HG03039 (cell line): ENCODE measurements at regions not wholly inside any gene's neighbourhood (a gene's known extent, or its start where the extent isn't known, plus 50 kb on each side); places are given as distances from the start of the nearest gene placed in this dataset.

Experiments used
- ATAC-seq: cut with Tn5 transposase; IDR thresholded peaks from one replicate; pipeline ENCODE4 v1.9.1; 2021; ENCODE audit warnings: mild to moderate bottlenecking, moderate library complexity; ENCODE audit not compliant: unreplicated experiment

- no peak for ATAC-seq
These were observed 183.5 kb upstream of the AFDN start for GRCh38 chr6:167643223-167643622.

GRCh38 chr6:167643716-167644115, 183.0 kb upstream of the AFDN start:
- no peak for ATAC-seq

GRCh38 chr6:167644412-167645132, 182.1 kb upstream of the AFDN start:
- ATAC-seq = no peak

GRCh38 chr6:167645368-167645767, 181.3 kb upstream of the AFDN start:
- ATAC-seq = no peak

GRCh38 chr6:167647306-167647705, 179.4 kb upstream of the AFDN start:
- ATAC-seq = no peak

- no peak for ATAC-seq
These were observed 178.8 kb upstream of the AFDN start for GRCh38 chr6:167647737-167648470.

GRCh38 chr6:167648501-167649278, 178.0 kb upstream of the AFDN start:
- no peak for ATAC-seq

- no peak for ATAC-seq
These were observed 177.2 kb upstream of the AFDN start for GRCh38 chr6:167649476-167649875.

GRCh38 chr6:167650730-167651317, 175.9 kb upstream of the AFDN start:
- ATAC-seq = no peak

GRCh38 chr6:167651318-167652041, 175.2 kb upstream of the AFDN start:
- no peak for ATAC-seq

GRCh38 chr6:167652042-167652700, 174.5 kb upstream of the AFDN start:
- no peak for ATAC-seq

- no peak for ATAC-seq
These were observed 174.0 kb upstream of the AFDN start for GRCh38 chr6:167652701-167653095.

GRCh38 chr6:167653561-167653960, 173.2 kb upstream of the AFDN start:
- ATAC-seq = no peak

GRCh38 chr6:167654389-167654788, 172.3 kb upstream of the AFDN start:
- no peak for ATAC-seq

- no peak for ATAC-seq
These were observed 171.4 kb upstream of the AFDN start for GRCh38 chr6:167655174-167655821.

GRCh38 chr6:167658106-167658505, 168.6 kb upstream of the AFDN start:
- ATAC-seq = no peak

- no peak for ATAC-seq
These were observed 167.7 kb upstream of the AFDN start for GRCh38 chr6:167659046-167659445.

- ATAC-seq = no peak
These were observed 166.3 kb upstream of the AFDN start for GRCh38 chr6:167660424-167660823.

GRCh38 chr6:167660944-167661551, 165.7 kb upstream of the AFDN start:
- ATAC-seq = no peak
